Ovary (tissue), 3 donors: ENCODE measurements at regions not wholly inside any gene's neighbourhood (a gene's known extent, or its start where the extent isn't known, plus 50 kb on each side); places are given as distances from the start of the nearest gene placed in this dataset.

Experiments
- EP300 ChIP-seq: sonication (generic); formaldehyde crosslinking; IDR thresholded peaks from one replicate; pipeline ENCODE4 v1.6.1; 2017; ENCODE audit warnings: antibody characterized with exemption
- TF ChIP-seq, protein P1 (sequence below), 3 donors: fragments of 450-650 bp in 2 of 3; fragments of 200-600 bp in 1 of 3; IDR thresholded peaks; one replicate each; pipeline versions ENCODE4 v1.5.1 to v1.8.0; 2016 to 2022; ENCODE audit warnings: antibody characterized with exemption in 3 of 3, mild to moderate bottlenecking in 1 of 3
- donor health status: DM: no; HTN: no; CAD: no.

- TF ChIP-seq, protein P1, sequence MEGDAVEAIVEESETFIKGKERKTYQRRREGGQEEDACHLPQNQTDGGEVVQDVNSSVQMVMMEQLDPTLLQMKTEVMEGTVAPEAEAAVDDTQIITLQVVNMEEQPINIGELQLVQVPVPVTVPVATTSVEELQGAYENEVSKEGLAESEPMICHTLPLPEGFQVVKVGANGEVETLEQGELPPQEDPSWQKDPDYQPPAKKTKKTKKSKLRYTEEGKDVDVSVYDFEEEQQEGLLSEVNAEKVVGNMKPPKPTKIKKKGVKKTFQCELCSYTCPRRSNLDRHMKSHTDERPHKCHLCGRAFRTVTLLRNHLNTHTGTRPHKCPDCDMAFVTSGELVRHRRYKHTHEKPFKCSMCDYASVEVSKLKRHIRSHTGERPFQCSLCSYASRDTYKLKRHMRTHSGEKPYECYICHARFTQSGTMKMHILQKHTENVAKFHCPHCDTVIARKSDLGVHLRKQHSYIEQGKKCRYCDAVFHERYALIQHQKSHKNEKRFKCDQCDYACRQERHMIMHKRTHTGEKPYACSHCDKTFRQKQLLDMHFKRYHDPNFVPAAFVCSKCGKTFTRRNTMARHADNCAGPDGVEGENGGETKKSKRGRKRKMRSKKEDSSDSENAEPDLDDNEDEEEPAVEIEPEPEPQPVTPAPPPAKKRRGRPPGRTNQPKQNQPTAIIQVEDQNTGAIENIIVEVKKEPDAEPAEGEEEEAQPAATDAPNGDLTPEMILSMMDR (IDR thresholded peaks at IDR 0.05), result no peak
- no peak for TF ChIP-seq EP300
Observed at GRCh38 chr2:195296490-195296889, 360.5 kb upstream of the SLC39A10 start.
